ENCODE measurements at regions not wholly inside any gene's neighbourhood (a gene's known extent, or its start where the extent isn't known, plus 50 kb on each side); places are given as distances from the start of the nearest gene placed in this dataset.
A peak's percentile ranks its signal among the peaks of the same experiment; 100 is the strongest.

GRCh38 chr6:4470698-4471210 lies 305.4 kb upstream of the CDYL start:
- no peak for TF ChIP-seq CTCF (IDR thresholded peaks at IDR 0.05)
- no peaks in the 10 kb centered on the region for H3K36me3 ChIP-seq
- no peaks in the 10 kb centered on the region for H3K27me3 ChIP-seq
- H3K27ac ChIP-seq: no peak overlapping the region
- H3K4me1 ChIP-seq: no peaks in the 10 kb centered on the region
- no peak for DNase-seq (ENCODE audit: low spot score)
- no peak overlapping the region for H3K4me3 ChIP-seq
- peaks cover 0 to 10% of the 10 kb centered on the region in 2 donors for H3K9me3 ChIP-seq

GRCh38 chr6:4466769-4467480 lies 309.3 kb upstream of the CDYL start:
- H3K27ac ChIP-seq: no peak overlapping the region
- H3K4me3 ChIP-seq: no peak overlapping the region
- H3K9me3 ChIP-seq: peaks cover 0 to 6% of the 10 kb centered on the region in 2 donors
- H3K4me1 ChIP-seq: no peaks in the 10 kb centered on the region
- no peaks in the 10 kb centered on the region for H3K36me3 ChIP-seq
- TF ChIP-seq CTCF (IDR thresholded peaks at IDR 0.05): peak in 1 of 2 donors; percentile 10
- no peaks in the 10 kb centered on the region for H3K27me3 ChIP-seq
- DNase-seq (ENCODE audit: low spot score): no peak

- DNase-seq (ENCODE audit: low spot score): no peak
- Histone ChIP-seq H3K36me3 (no peaks in the 10 kb centered on the region), H3K4me3 (no peak overlapping the region), H3K9me3 (no peaks in the 10 kb centered on the region), H3K4me1 (no peaks in the 10 kb centered on the region), H3K27me3 (no peaks in the 10 kb centered on the region), H3K27ac (no peak overlapping the region)
- no peak for TF ChIP-seq CTCF (IDR thresholded peaks at IDR 0.05)
Observed at GRCh38 chr6:4466261-4466660, 309.9 kb upstream of the CDYL start.

- Histone ChIP-seq H3K27ac (no peak overlapping the region), H3K36me3 (no peaks in the 10 kb centered on the region), H3K4me1 (peaks cover 0 to 14% of the 10 kb centered on the region in 2 donors), H3K4me3 (no peak overlapping the region), H3K9me3 (no peaks in the 10 kb centered on the region), H3K27me3 (no peaks in the 10 kb centered on the region)
- TF ChIP-seq CTCF (IDR thresholded peaks at IDR 0.05): no peak
- no peak for DNase-seq (ENCODE audit: low spot score)
Observed at GRCh38 chr6:4464638-4465037, 311.6 kb upstream of the CDYL start.

- no peak for DNase-seq (ENCODE audit: low spot score)
- H3K36me3 ChIP-seq: no peaks in the 10 kb centered on the region
Observed at GRCh38 chr6:4463236-4463635, 313.0 kb upstream of the CDYL start.

More at GRCh38 chr6:4463236-4463635, 313.0 kb upstream of the CDYL start:
- Histone ChIP-seq H3K27me3 (no peaks in the 10 kb centered on the region), H3K9me3 (no peaks in the 10 kb centered on the region), H3K4me3 (no peak overlapping the region), H3K4me1 (peaks cover 0 to 24% of the 10 kb centered on the region in 2 donors), H3K27ac (no peak overlapping the region)
- no peak for TF ChIP-seq CTCF (IDR thresholded peaks at IDR 0.05)

Measured in right atrium auricular region (tissue), 2 donors.